ENCODE measurements at regions not wholly inside any gene's neighbourhood (a gene's known extent, or its start where the extent isn't known, plus 50 kb on each side); places are given as distances from the start of the nearest gene placed in this dataset.
"Not testable (repeated sequence)": the region's sequence is repeated elsewhere in the genome, so short reads cannot be mapped to it uniquely, and the experiment has no call there.

- intact Hi-C loops (cut with DNase I) = not testable (repeated sequence)
Measured at GRCh38 chrX:23458957-23459356, 124.3 kb downstream of the PTCHD1 start.

GRCh38 chrX:23465105-23465791 lies 130.6 kb downstream of the PTCHD1 start:
- no peak for DNase-seq
- intact Hi-C loops (cut with DNase I) = no loop called here

More at GRCh38 chrX:23458957-23459356, 124.3 kb downstream of the PTCHD1 start:
- DNase-seq = not testable (repeated sequence)

- intact Hi-C loops (cut with DNase I) = no loop called here
Measured at GRCh38 chrX:23465985-23466384, 131.3 kb downstream of the PTCHD1 start.

GRCh38 chrX:23478056-23478455 lies 143.4 kb downstream of the PTCHD1 start:
- DNase-seq = no peak
- intact Hi-C loops (cut with DNase I) = no loop called here

More at GRCh38 chrX:23465985-23466384, 131.3 kb downstream of the PTCHD1 start:
- no peak for DNase-seq

- intact Hi-C loops (cut with DNase I) = no loop called here
- no peak for DNase-seq
Measured at GRCh38 chrX:23478561-23478960, 143.9 kb downstream of the PTCHD1 start.

GRCh38 chrX:23482561-23482960 lies 147.9 kb downstream of the PTCHD1 start:
- intact Hi-C loops (cut with DNase I) = no loop called here
- no peak for DNase-seq

- intact Hi-C loops (cut with DNase I) = no loop called here
- DNase-seq = no peak
Measured at GRCh38 chrX:23483396-23483795, 148.7 kb downstream of the PTCHD1 start.

- intact Hi-C loops (cut with DNase I) = no loop called here
- no peak for DNase-seq
Measured at GRCh38 chrX:23493941-23494374, 159.3 kb downstream of the PTCHD1 start.

GRCh38 chrX:23494741-23495140 lies 160.1 kb downstream of the PTCHD1 start:
- intact Hi-C loops (cut with DNase I) = no loop called here
- no peak for DNase-seq

- no peak for DNase-seq
- intact Hi-C loops (cut with DNase I) = no loop called here
Measured at GRCh38 chrX:23497919-23498318, 163.3 kb downstream of the PTCHD1 start.

- intact Hi-C loops (cut with DNase I) = no loop called here
- no peak for DNase-seq
Measured at GRCh38 chrX:23501974-23502373, 165.3 kb upstream of the PRDX4 start.

- no peak for DNase-seq
- intact Hi-C loops (cut with DNase I) = no loop called here
Measured at GRCh38 chrX:23503835-23504539, 163.3 kb upstream of the PRDX4 start.

- no peak for DNase-seq
- intact Hi-C loops (cut with DNase I) = no loop called here
Measured at GRCh38 chrX:23504540-23504884, 162.8 kb upstream of the PRDX4 start.

- intact Hi-C loops (cut with DNase I) = no loop called here
Measured at GRCh38 chrX:23504895-23505294, 162.4 kb upstream of the PRDX4 start.

GRCh38 chrX:23505531-23506303 lies 161.6 kb upstream of the PRDX4 start:
- intact Hi-C loops (cut with DNase I) = no loop called here
- no peak for DNase-seq

More at GRCh38 chrX:23504895-23505294, 162.4 kb upstream of the PRDX4 start:
- no peak for DNase-seq

- no peak for DNase-seq
- intact Hi-C loops (cut with DNase I) = no loop called here
Measured at GRCh38 chrX:23509256-23509655, 158.0 kb upstream of the PRDX4 start.

GRCh38 chrX:23511793-23512192 lies 155.5 kb upstream of the PRDX4 start:
- no peak for DNase-seq
- intact Hi-C loops (cut with DNase I) = no loop called here

- intact Hi-C loops (cut with DNase I) = no loop called here
- DNase-seq = peak in 1 of 42 donors; percentile 0
Measured at GRCh38 chrX:23513121-23513520, 154.2 kb upstream of the PRDX4 start.

GRCh38 chrX:23514082-23514481 lies 153.2 kb upstream of the PRDX4 start:
- no peak for DNase-seq
- intact Hi-C loops (cut with DNase I) = no loop called here

GRCh38 chrX:23515028-23515427 lies 152.3 kb upstream of the PRDX4 start:
- DNase-seq = no peak
- intact Hi-C loops (cut with DNase I) = no loop called here
